ENCODE measurements at regions not wholly inside any gene's neighbourhood (a gene's known extent, or its start where the extent isn't known, plus 50 kb on each side); places are given as distances from the start of the nearest gene placed in this dataset.

- no peak for FAIRE-seq
- no peak for TF ChIP-seq CTCF (IDR thresholded peaks at IDR 0.05)
- no peak for ATAC-seq
- Histone ChIP-seq H3K4me3 (no peak overlapping the region), H3K27me3 (no peaks in the 10 kb centered on the region), H3K9me3 (no peaks in the 10 kb centered on the region), H3K36me3 (no peaks in the 10 kb centered on the region), H3K4me1 (no peaks in the 10 kb centered on the region), H3K27ac (no peak overlapping the region)
- DNase-seq, result no peak
- intact Hi-C loops (cut with DNase I), result loop anchor here in 1 of 3 donors (10.0 kb wide), 1 partner anchor 59 kb away; no protein-coding TSS in a partner anchor
- 34 to 40% methylated on average over 1 of the region's 1 CpG for WGBS, 2 donors
Measured at GRCh38 chr21:24445517-24445916, 1161.8 kb downstream of the MRPL39 start.

GRCh38 chr21:24444736-24445135, 1162.5 kb downstream of the MRPL39 start:
- Histone ChIP-seq H3K27ac (no peak overlapping the region), H3K9me3 (no peaks in the 10 kb centered on the region), H3K4me1 (no peaks in the 10 kb centered on the region), H3K36me3 (no peaks in the 10 kb centered on the region), H3K4me3 (no peak overlapping the region), H3K27me3 (no peaks in the 10 kb centered on the region)
- ATAC-seq (no peak), FAIRE-seq (no peak), DNase-seq (no peak)
- TF ChIP-seq CTCF (IDR thresholded peaks at IDR 0.05), result no peak
- intact Hi-C loops (cut with DNase I), result loop anchor here in 1 of 3 donors (10.0 kb wide), 1 partner anchor 60 kb away; no protein-coding TSS in a partner anchor

GRCh38 chr21:24436236-24436635, 1171.0 kb downstream of the MRPL39 start:
- no peaks in the 10 kb centered on the region for H3K9me3 ChIP-seq
- FAIRE-seq, result no peak
- H3K27me3 ChIP-seq, result no peaks in the 10 kb centered on the region
- intact Hi-C loops (cut with DNase I), result no loop called here
- TF ChIP-seq CTCF (IDR thresholded peaks at IDR 0.05), result no peak
- H3K4me1 ChIP-seq, result no peaks in the 10 kb centered on the region
- no peak overlapping the region for H3K4me3 ChIP-seq
- no peaks in the 10 kb centered on the region for H3K36me3 ChIP-seq
- no peak for DNase-seq
- H3K27ac ChIP-seq, result no peak overlapping the region
- WGBS, 2 donors, result 36% methylated on average over 1 of the region's 1 CpG
- no peak for ATAC-seq

GRCh38 chr21:24428591-24429199, 1178.6 kb downstream of the MRPL39 start:
- no peak overlapping the region for H3K4me3 ChIP-seq
- H3K4me1 ChIP-seq, result no peaks in the 10 kb centered on the region
- no peak overlapping the region for H3K27ac ChIP-seq
- H3K36me3 ChIP-seq, result no peaks in the 10 kb centered on the region
- intact Hi-C loops (cut with DNase I), result no loop called here
- no peaks in the 10 kb centered on the region for H3K9me3 ChIP-seq
- no peak for TF ChIP-seq CTCF (IDR thresholded peaks at IDR 0.05)
- WGBS, 2 donors, result 63 to 73% methylated on average over 8 of the region's 8 CpGs
- no peak for FAIRE-seq
- no peak for DNase-seq
- no peaks in the 10 kb centered on the region for H3K27me3 ChIP-seq
- no peak for ATAC-seq

GRCh38 chr21:24424776-24425175, 1182.5 kb downstream of the MRPL39 start:
- TF ChIP-seq CTCF (IDR thresholded peaks at IDR 0.05), result no peak
- 55 to 65% methylated on average over 4 of the region's 4 CpGs for WGBS, 2 donors
- H3K27me3 ChIP-seq, result no peaks in the 10 kb centered on the region
- ATAC-seq (no peak), DNase-seq (no peak), FAIRE-seq (no peak)
- H3K4me3 ChIP-seq, result no peak overlapping the region
- no peaks in the 10 kb centered on the region for H3K9me3 ChIP-seq
- no peak overlapping the region for H3K27ac ChIP-seq
- H3K4me1 ChIP-seq, result no peaks in the 10 kb centered on the region
- H3K36me3 ChIP-seq, result no peaks in the 10 kb centered on the region
- intact Hi-C loops (cut with DNase I), result no loop called here

Measured in pancreas (tissue), 10 donors.